ENCODE measurements at regions not wholly inside any gene's neighbourhood (a gene's known extent, or its start where the extent isn't known, plus 50 kb on each side); places are given as distances from the start of the nearest gene placed in this dataset.
"Not testable (repeated sequence)": the region's sequence is repeated elsewhere in the genome, so short reads cannot be mapped to it uniquely, and the experiment has no call there.

DNA sequence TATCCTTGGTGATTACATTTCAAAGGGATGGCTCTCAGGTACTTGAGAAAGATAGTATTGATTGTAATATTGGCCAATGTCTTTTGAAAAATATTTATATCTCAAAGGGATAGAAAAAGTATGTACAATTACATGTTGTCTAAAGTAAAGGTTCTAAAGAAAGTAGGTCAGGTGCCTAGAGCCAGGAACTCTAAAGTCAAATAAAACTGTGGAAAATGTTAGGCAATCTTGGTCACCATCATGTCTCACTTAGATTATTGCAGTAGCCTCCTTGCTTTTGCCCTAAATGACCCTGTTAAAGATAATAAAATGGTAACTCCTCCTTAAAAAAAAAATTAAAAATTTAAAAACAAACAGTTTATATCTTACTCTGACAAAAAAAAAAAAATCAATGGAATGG, 198.5 kb upstream of the ARPP21 start:
- no peaks in the 10 kb centered on the region for H3K27me3 ChIP-seq (replicated peaks in 1 of 7)
- no peak overlapping the region for H3K4me3 ChIP-seq
- TF ChIP-seq POLR2AphosphoS5 (IDR thresholded peaks at IDR 0.05) (no peak), POLR2A (IDR thresholded peaks at IDR 0.05) (no peak)
- TF ChIP-seq, protein P1, sequence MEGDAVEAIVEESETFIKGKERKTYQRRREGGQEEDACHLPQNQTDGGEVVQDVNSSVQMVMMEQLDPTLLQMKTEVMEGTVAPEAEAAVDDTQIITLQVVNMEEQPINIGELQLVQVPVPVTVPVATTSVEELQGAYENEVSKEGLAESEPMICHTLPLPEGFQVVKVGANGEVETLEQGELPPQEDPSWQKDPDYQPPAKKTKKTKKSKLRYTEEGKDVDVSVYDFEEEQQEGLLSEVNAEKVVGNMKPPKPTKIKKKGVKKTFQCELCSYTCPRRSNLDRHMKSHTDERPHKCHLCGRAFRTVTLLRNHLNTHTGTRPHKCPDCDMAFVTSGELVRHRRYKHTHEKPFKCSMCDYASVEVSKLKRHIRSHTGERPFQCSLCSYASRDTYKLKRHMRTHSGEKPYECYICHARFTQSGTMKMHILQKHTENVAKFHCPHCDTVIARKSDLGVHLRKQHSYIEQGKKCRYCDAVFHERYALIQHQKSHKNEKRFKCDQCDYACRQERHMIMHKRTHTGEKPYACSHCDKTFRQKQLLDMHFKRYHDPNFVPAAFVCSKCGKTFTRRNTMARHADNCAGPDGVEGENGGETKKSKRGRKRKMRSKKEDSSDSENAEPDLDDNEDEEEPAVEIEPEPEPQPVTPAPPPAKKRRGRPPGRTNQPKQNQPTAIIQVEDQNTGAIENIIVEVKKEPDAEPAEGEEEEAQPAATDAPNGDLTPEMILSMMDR (IDR thresholded peaks at IDR 0.05 in 8 of 11, conservative IDR thresholded peaks at IDR 0.05 in 3 of 11) = no peak
- DNase-seq = no peak
- H3K9me3 ChIP-seq = peaks cover 0 to 5% (median 0%) of the 10 kb centered on the region in 8 donors
- no peaks in the 10 kb centered on the region for H3K36me3 ChIP-seq
- intact Hi-C loops (cut with DNase I; ENCODE audit: low total_unique reads) = no loop called here
- H3K27ac ChIP-seq = no peak overlapping the region
- no peaks in the 10 kb centered on the region for H3K4me1 ChIP-seq

DNA sequence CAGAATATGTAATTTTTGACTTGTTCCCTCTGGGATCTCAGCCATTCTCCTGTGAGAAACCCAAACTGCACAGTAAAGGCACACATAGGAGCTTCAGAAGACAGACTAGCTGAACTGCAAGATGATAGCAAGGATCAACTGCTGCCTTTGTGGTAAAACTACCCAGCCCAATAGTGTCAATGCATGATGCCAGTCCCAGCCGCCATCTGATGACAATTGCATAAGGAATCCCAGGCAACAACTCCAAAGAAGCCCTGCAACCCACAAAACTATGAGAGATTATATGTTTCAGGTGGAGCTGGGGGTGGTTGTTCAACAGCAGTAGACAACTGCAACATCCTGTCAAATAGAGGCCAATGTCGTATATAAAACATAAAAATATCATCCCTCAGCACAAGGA, 192.4 kb upstream of the ARPP21 start:
- Histone ChIP-seq H3K27ac (no peak overlapping the region), H3K9me3 (no peaks in the 10 kb centered on the region), H3K36me3 (no peaks in the 10 kb centered on the region), H3K4me1 (no peaks in the 10 kb centered on the region), H3K4me3 (no peak overlapping the region), H3K27me3 (replicated peaks in 1 of 7) (no peaks in the 10 kb centered on the region)
- intact Hi-C loops (cut with DNase I; ENCODE audit: low total_unique reads) = no loop called here
- no peak for TF ChIP-seq POLR2A (IDR thresholded peaks at IDR 0.05)
- TF ChIP-seq, protein P1 (IDR thresholded peaks at IDR 0.05 in 8 of 11, conservative IDR thresholded peaks at IDR 0.05 in 3 of 11) = no peak
- TF ChIP-seq POLR2AphosphoS5 (IDR thresholded peaks at IDR 0.05) = no peak
- no peak for DNase-seq
- 74 to 95% (median 79%) methylated on average over 2 of the region's 2 CpGs for WGBS, 5 donors

DNA sequence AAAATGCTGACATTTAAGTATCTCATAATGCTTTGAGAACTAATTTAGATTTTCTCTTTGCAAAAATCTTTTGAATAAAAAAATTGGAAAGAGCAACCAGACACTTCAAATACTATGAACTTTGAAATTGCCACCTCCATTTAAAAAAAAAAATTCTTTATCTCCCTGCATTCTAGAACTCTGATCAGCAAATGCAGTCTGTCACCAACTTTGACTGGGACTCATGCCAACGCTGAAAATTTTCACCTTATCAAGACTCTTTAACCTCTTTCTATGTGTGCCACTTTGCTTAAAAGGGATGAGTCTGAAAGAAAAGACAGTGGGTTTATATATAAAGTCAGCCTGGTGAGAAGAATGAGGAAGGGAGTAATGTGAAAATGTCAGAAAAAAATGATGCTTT, 191.2 kb upstream of the ARPP21 start:
- no peak for DNase-seq
- no peaks in the 10 kb centered on the region for H3K36me3 ChIP-seq
- intact Hi-C loops (cut with DNase I; ENCODE audit: low total_unique reads) = no loop called here
- H3K4me3 ChIP-seq = no peak overlapping the region
- no peaks in the 10 kb centered on the region for H3K27me3 ChIP-seq (replicated peaks in 1 of 7)
- H3K27ac ChIP-seq = no peak overlapping the region
- H3K4me1 ChIP-seq = no peaks in the 10 kb centered on the region
- TF ChIP-seq POLR2AphosphoS5 (IDR thresholded peaks at IDR 0.05) (no peak), POLR2A (IDR thresholded peaks at IDR 0.05) (no peak)
- 60 to 75% (median 64%) methylated on average over 1 of the region's 1 CpG for WGBS, 5 donors
- peaks cover 0 to 9% (median 0%) of the 10 kb centered on the region in 8 donors for H3K9me3 ChIP-seq

DNA sequence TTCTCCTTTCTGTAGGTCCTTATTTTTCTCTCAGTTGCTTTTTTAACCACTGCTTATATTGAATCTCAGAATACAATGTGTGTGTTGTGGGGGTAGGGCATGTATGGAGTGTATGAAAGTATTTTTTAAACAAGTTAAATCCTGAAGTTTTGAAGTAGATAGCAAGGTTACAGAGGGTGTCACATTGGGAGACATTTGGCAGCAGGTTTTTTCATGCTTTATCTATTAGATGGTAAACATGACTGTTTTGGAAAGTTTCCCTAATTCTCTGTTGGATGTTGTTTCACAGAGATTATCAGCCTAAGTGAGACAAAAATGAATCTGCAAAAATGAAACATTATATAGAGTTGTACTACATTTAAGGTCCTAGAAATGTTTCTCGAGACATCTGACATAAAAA, 190.6 kb upstream of the ARPP21 start:
- no peak for TF ChIP-seq POLR2A (IDR thresholded peaks at IDR 0.05)
- TF ChIP-seq, protein P1 (IDR thresholded peaks at IDR 0.05 in 8 of 11, conservative IDR thresholded peaks at IDR 0.05 in 3 of 11) = no peak
- no peak for TF ChIP-seq POLR2AphosphoS5 (IDR thresholded peaks at IDR 0.05)
- Histone ChIP-seq H3K4me3 (no peak overlapping the region), H3K4me1 (no peaks in the 10 kb centered on the region), H3K36me3 (no peaks in the 10 kb centered on the region), H3K9me3 (peaks cover 0 to 14% (median 0%) of the 10 kb centered on the region in 8 donors), H3K27ac (no peak overlapping the region), H3K27me3 (replicated peaks in 1 of 7) (no peaks in the 10 kb centered on the region)
- intact Hi-C loops (cut with DNase I; ENCODE audit: low total_unique reads) = no loop called here
- WGBS, 5 donors = 62 to 85% (median 68%) methylated on average over 1 of the region's 1 CpG
- DNase-seq = no peak

DNA sequence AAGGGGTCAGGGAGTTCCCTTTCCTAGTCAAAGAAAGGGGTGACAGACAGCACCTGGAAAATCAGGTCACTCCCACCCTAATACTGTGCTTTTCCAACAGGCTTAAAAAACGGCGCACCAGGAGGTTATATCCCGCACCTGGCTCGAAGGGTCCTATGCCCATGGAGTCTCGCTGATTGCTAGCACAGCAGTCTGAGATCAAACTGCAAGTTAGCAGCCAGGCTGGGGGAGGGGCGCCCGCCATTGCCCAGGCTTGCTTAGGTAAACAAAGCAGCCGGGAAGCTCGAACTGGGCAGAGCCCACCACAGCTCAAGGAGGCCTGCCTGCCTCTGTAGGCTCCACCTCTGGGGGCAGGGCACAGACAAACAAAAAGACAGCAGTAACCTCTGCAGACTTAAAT, 184.5 kb upstream of the ARPP21 start:
- H3K27ac ChIP-seq; H3K4me3 ChIP-seq; H3K4me1 ChIP-seq; intact Hi-C loops (cut with DNase I; ENCODE audit: low total_unique reads); H3K27me3 ChIP-seq (replicated peaks in 1 of 7); DNase-seq; H3K36me3 ChIP-seq: not testable (repeated sequence)
- whole genome bisulfite sequencing, 5 donors = 84 to 95% (median 88%) methylated on average over 5 to 9 of the region's 9 CpGs
- peaks cover 0 to 26% (median 4%) of the 10 kb centered on the region in 8 donors for H3K9me3 ChIP-seq

Data from spleen (tissue), 11 donors.